ENCODE measurements at regions not wholly inside any gene's neighbourhood (a gene's known extent, or its start where the extent isn't known, plus 50 kb on each side); places are given as distances from the start of the nearest gene placed in this dataset.

DNA sequence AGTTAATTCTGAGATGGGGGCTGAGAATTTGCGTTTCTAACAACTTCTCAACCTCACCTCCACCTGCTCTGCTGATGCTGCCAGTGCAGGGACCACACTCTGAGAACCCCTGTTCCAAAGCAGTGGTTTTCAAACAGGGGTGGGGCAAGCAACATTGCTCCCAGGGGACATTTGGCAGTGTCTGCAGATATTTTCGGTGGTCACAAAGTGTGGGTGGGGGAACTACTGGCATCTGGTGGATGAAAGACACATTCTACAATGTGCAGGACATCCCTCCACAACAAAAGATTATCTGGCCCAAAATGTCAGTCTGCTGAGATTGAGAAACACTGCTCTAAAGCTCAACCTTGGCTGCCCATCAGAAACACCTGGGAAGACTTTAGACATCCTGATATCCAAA is 188.7 kb upstream of the SATB2 start:
- TF ChIP-seq, protein P1, sequence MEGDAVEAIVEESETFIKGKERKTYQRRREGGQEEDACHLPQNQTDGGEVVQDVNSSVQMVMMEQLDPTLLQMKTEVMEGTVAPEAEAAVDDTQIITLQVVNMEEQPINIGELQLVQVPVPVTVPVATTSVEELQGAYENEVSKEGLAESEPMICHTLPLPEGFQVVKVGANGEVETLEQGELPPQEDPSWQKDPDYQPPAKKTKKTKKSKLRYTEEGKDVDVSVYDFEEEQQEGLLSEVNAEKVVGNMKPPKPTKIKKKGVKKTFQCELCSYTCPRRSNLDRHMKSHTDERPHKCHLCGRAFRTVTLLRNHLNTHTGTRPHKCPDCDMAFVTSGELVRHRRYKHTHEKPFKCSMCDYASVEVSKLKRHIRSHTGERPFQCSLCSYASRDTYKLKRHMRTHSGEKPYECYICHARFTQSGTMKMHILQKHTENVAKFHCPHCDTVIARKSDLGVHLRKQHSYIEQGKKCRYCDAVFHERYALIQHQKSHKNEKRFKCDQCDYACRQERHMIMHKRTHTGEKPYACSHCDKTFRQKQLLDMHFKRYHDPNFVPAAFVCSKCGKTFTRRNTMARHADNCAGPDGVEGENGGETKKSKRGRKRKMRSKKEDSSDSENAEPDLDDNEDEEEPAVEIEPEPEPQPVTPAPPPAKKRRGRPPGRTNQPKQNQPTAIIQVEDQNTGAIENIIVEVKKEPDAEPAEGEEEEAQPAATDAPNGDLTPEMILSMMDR (IDR thresholded peaks at IDR 0.05; ENCODE audit: low read depth, low read length) = no peak
- DNase-seq (ENCODE audit: extremely low read depth, low read depth) = no peak

DNA sequence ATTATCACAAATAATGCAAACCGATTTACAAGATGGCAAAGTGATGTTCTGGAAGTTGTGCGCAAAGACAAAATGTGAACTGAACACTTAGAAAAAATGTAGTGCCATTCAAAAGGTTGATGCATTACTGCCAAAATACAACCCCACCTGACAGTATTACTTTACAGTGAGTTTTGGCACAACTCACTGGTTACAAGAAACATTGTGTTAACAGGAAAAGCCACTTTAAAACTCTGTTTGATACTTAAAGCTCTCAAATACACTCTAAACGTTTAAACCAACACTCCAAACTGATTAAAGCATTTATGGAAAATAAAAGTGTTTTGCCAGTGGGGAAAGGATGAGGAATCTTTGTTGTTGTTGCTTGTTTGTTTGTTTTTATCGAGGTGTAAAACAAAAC is 173.4 kb upstream of the SATB2 start:
- TF ChIP-seq, protein P1 (IDR thresholded peaks at IDR 0.05; ENCODE audit: low read depth, low read length) = no peak
- no peak for DNase-seq (ENCODE audit: extremely low read depth, low read depth)

DNA sequence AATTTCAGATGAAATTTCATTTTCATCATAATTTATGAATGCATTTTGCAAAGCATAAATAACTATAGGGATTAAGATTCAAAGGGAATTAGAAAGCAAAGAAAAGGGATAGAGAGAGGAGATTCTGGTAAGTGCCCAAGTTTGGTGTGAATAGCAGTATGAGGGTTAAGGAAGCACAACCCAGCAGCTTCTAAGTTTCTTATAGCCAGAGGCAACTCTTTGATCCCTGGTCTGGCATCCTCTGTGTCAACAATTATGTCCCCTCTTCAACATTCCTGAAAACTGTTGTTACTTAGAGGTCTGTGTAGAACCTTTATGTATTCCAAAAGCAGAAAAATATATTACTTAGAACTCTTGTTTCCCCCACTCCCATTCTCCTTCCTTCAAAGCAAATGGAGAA is 171.6 kb upstream of the SATB2 start:
- no peak for DNase-seq (ENCODE audit: extremely low read depth, low read depth)
- TF ChIP-seq, protein P1 (IDR thresholded peaks at IDR 0.05; ENCODE audit: low read depth, low read length) = no peak

DNA sequence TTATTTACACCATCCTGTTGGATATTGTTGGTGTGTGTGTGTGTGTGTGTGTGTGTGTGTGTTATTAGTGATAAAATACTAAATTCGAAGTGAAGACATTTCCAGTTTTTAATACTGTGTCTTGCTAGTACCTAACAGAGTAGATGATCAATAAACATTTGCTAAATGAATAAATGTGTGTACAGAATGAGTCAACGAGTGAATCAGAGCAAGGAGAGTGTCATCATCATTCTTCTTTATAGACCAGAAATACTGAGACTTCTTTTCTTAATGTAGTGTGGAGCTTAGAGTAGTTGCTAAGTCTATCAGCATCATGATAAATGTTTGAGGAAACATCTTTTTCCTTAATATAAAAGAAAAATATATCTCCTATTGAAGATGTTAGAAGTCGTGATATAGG is 169.7 kb upstream of the SATB2 start:
- DNase-seq (ENCODE audit: extremely low read depth, low read depth) = no peak
- TF ChIP-seq, protein P1 (IDR thresholded peaks at IDR 0.05; ENCODE audit: low read depth, low read length) = no peak

DNA sequence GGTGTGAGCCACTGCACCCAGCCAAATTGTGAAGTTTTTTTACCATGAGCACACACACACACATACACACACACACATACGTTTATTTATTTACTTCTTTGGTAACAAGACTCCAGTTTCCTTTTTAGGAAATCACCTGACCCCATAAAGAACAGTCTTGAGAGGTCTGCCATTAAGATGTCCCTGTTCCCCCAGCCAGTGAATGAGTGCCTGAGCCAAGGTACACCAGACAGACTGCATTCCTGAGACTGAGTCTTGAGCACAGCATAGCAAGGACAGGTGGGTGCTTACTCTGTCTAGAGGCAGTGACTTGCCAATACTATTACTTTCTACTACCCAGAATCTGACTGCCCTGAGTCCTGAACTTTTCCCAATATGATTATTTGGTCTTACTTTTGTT is 167.2 kb upstream of the SATB2 start:
- DNase-seq (ENCODE audit: extremely low read depth, low read depth) = no peak
- TF ChIP-seq, protein P1 (IDR thresholded peaks at IDR 0.05; ENCODE audit: low read depth, low read length) = no peak

DNA sequence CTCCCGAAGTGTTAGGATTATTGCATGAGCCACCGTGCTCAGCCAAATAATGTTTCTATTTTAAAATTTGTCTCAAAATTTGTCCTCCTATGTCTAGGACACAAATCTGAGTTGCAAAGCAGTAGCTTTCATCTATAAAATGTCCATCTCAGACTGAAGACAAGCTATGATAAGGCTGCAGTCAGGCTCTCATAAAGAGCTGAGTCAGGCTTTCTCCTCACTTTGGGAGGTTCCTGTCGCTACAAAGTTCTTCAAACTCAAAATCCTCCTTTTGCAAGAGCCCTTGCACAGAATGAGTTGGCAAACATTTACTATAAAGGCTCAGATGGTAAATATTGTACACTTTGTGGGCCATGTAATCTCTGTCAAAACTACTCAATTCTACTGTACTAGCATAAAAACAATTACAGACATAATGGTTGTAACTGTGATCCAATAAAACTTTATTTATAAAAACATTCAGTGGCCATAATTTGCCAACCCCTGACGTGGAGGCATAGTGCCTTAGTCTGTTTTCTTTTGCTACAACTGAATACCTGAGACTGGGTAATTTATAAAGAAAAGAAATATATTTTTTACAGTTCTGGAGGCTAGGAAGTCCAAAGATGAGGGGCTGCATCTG is 154.9 kb upstream of the SATB2 start:
- DNase-seq (ENCODE audit: extremely low read depth, low read depth) = no peak
- TF ChIP-seq, protein P1 (IDR thresholded peaks at IDR 0.05; ENCODE audit: low read depth, low read length) = no peak

DNA sequence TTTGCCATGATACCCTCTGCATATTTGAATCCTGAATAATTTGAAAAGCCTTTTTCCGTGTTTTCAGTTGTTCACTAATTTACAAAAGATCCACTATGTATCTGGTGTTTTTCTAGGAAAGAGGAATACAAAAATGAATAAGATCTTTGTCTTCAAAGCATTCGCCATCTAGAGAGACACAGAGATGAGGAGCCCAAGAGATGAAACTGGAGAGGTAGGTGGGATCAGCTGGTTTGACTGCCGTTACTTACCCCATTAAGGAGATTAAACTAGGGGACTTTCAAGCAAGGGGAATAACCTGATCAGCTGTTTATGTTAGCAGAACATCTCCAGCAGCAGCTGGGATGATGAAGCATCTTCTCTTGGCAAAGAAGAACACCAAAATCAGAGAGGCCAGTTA is 150.2 kb upstream of the SATB2 start:
- TF ChIP-seq, protein P1 (IDR thresholded peaks at IDR 0.05; ENCODE audit: low read depth, low read length) = no peak
- no peak for DNase-seq (ENCODE audit: extremely low read depth, low read depth)
